ENCODE measurements at regions not wholly inside any gene's neighbourhood (a gene's known extent, or its start where the extent isn't known, plus 50 kb on each side); places are given as distances from the start of the nearest gene placed in this dataset.

DNA sequence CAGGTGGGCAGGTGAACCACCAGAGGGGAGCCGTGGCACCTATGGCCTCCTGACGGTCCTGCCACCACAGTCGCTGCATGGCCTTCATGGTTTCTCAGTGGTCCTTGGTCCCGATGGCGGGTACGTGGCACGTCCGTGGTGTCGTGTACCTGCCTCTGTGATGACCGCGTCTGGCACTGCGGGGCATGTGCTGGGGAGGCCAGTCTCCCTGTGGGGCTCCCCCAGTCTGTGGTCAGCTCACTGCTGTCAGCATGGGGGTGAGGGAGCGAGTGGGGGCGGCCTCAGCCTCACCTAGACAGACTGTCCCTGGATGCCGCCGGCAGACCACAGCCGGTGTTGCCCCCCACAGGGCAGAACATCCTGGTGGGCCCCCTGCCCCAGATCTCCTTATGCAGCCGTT, 267.2 kb downstream of the SEC23A start:
- Histone ChIP-seq H3K4me3 (no peak overlapping the region), H3K4me1 (no peaks in the 10 kb centered on the region), H3K27me3 (no peaks in the 10 kb centered on the region), H3K27ac (no peak overlapping the region), H3K9me3 (no peaks in the 10 kb centered on the region), H3K36me3 (no peaks in the 10 kb centered on the region)
- no peak for TF ChIP-seq CTCF (IDR thresholded peaks at IDR 0.05)
- DNase-seq (ENCODE audit: low spot score) = no peak

GRCh38 chr14:38828183-38828827, 274.7 kb downstream of the SEC23A start:
- no peak overlapping the region for H3K27ac ChIP-seq
- H3K4me1 ChIP-seq = no peaks in the 10 kb centered on the region
- H3K9me3 ChIP-seq = no peaks in the 10 kb centered on the region
- no peaks in the 10 kb centered on the region for H3K36me3 ChIP-seq
- no peak for TF ChIP-seq CTCF (IDR thresholded peaks at IDR 0.05)
- no peaks in the 10 kb centered on the region for H3K27me3 ChIP-seq
- no peak for DNase-seq (ENCODE audit: low spot score)
- H3K4me3 ChIP-seq = no peak overlapping the region

DNA sequence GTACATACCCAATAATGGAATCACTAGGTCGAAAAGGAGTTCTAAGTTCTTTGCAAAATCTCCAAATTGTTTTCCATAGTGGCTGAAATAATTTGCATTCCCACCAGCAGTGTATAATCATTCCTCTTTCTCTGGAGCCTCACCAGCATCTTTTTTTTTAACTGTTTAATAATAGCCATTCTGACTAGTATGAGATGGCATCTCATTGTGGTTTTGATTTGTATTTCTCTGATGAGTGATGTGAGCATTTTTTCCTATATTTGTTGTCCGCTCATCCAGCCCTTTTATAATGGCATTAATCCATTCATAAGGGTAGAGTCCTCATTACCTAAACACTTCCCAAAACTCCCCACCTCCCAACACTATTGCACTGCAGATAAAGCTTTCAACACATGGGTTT, 278.3 kb downstream of the SEC23A start:
- no peak overlapping the region for H3K4me3 ChIP-seq
- H3K36me3 ChIP-seq = no peaks in the 10 kb centered on the region
- H3K4me1 ChIP-seq = no peaks in the 10 kb centered on the region
- DNase-seq (ENCODE audit: low spot score) = no peak
- H3K27me3 ChIP-seq = no peaks in the 10 kb centered on the region
- no peaks in the 10 kb centered on the region for H3K9me3 ChIP-seq
- H3K27ac ChIP-seq = no peak overlapping the region
- no peak for TF ChIP-seq CTCF (IDR thresholded peaks at IDR 0.05)

DNA sequence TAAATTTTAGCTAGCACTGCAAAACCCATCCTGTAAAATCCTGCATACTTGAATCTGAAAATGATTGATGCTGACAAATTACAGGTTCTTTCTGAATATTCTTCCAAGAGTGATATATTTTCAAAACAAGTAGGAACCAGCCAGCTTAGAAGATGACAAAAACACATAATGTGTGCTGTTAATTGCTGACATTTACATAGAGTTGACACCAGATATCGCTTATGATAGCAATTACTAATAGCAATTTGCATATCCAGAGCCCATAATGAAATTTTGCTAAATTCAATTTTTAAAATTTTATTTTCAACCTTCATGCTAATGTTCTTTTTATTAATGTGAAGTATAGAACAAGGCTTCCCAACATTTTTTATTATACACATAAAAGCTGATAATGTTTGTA, 284.5 kb downstream of the SEC23A start:
- DNase-seq (ENCODE audit: low spot score) = no peak
- H3K4me3 ChIP-seq = no peak overlapping the region
- no peaks in the 10 kb centered on the region for H3K4me1 ChIP-seq
- H3K36me3 ChIP-seq = no peaks in the 10 kb centered on the region
- no peaks in the 10 kb centered on the region for H3K27me3 ChIP-seq
- no peaks in the 10 kb centered on the region for H3K9me3 ChIP-seq
- H3K27ac ChIP-seq = no peak overlapping the region
- no peak for TF ChIP-seq CTCF (IDR thresholded peaks at IDR 0.05)

DNA sequence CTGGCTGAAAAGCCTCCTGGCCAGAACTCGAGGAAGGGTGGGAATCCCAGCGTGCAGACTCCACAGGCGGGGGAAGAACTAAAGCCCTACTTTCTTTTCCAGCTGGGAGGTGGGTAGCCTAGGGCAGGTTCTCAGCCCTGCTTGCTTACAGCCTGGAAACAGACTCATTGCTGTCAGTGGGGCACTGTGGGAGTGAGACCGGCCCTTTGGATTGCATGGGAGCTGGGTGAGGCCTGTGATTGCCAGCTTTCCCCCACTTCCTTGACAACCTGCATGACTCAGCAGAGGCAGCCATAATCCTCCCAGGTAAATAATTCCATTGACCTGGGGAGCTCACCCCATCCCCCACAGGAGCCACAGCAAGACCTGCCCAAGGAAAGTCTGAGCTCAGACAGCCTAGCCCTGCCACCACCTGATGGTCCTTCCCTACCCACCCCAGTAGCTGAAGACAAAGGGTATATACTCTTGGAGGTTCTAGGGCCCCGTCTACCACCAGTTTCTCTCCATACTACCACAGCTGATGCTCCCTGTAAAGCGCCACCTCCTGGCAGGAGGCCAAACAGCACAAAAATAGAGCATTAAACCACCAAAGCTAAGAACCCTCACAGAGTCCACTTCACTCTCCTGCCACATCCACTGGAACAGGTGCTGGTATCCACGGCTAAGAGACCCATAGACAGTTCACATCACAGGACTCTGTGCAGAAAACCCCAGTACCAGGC, 294.1 kb downstream of the SEC23A start:
- no peak for DNase-seq (ENCODE audit: low spot score)

More for the DNA sequence above, 294.1 kb downstream of the SEC23A start:
- H3K4me3 ChIP-seq = no peak overlapping the region
- no peak for TF ChIP-seq CTCF (IDR thresholded peaks at IDR 0.05)
- no peaks in the 10 kb centered on the region for H3K4me1 ChIP-seq
- H3K27ac ChIP-seq = no peak overlapping the region
- H3K27me3 ChIP-seq = no peaks in the 10 kb centered on the region
- no peaks in the 10 kb centered on the region for H3K36me3 ChIP-seq
- no peaks in the 10 kb centered on the region for H3K9me3 ChIP-seq

Measured in right atrium auricular region (tissue), 2 donors.